IPS-20b (cell line): ENCODE measurements at regions not wholly inside any gene's neighbourhood (a gene's known extent, or its start where the extent isn't known, plus 50 kb on each side); places are given as distances from the start of the nearest gene placed in this dataset.
"Not testable (repeated sequence)": the region's sequence is repeated elsewhere in the genome, so short reads cannot be mapped to it uniquely, and the experiment has no call there.

ENCODE experiments used
- H3K27ac ChIP-seq: one replicate; pipeline ENCODE4 v1.5.1; 2013; ENCODE audit warnings: low read length
- H3K27me3 ChIP-seq: 2 replicates; pipeline ENCODE4 v1.6.1; 2013; ENCODE audit warnings: mild to moderate bottlenecking, low read length, inconsistent platforms; ENCODE audit not compliant: insufficient read depth
- H3K36me3 ChIP-seq: 2 replicates; pipeline ENCODE4 v1.6.1; 2013; ENCODE audit warnings: low read depth, mild to moderate bottlenecking, inconsistent platforms, low read length, moderate library complexity; ENCODE audit not compliant: insufficient read depth
- H3K4me1 ChIP-seq: 2 replicates; pipeline ENCODE4 v1.6.1; 2013; ENCODE audit warnings: mild to moderate bottlenecking, control low read depth, inconsistent platforms, low read length, moderate library complexity; ENCODE audit not compliant: insufficient read depth
- H3K4me3 ChIP-seq: 2 replicates; pipeline ENCODE4 v1.5.1; 2013; ENCODE audit warnings: mild to moderate bottlenecking, low read length, inconsistent platforms
- H3K9ac ChIP-seq: 2 replicates; pipeline ENCODE4 v1.6.1; 2013; ENCODE audit warnings: low read depth, mild to moderate bottlenecking, inconsistent platforms, low read length, moderate library complexity
- H3K9me3 ChIP-seq: 2 replicates; pipeline ENCODE4 v1.6.1; 2013; ENCODE audit warnings: mild to moderate bottlenecking, low read depth, low read length, inconsistent platforms; ENCODE audit not compliant: insufficient read depth

DNA sequence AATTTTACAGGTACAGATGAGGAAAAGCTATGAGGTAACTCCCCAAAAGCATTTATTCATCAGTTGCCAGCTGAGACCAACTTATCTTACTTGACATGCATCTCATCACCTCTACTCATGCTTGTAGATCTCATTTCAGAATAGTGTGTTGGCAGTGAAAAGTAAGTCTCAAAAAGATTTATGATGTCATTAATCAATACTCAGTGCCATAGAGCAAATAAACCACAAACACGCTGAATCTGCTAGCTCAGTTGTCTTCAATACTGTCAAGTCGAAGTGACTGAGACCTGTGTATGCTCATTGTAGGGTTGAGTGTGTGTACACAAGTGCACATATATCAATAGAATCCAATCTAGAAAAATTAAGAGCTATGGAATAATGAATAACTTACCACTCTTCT is 413.5 kb downstream of the CNTN3 start:
- Histone ChIP-seq H3K27ac (no peak overlapping the region), H3K4me1 (no peaks in the 10 kb centered on the region), H3K9ac (no peak overlapping the region), H3K27me3 (no peaks in the 10 kb centered on the region), H3K4me3 (no peak overlapping the region), H3K9me3 (peaks cover 9% of the 10 kb centered on the region; the same call in 1 of the 2 replicates), H3K36me3 (no peaks in the 10 kb centered on the region)

DNA sequence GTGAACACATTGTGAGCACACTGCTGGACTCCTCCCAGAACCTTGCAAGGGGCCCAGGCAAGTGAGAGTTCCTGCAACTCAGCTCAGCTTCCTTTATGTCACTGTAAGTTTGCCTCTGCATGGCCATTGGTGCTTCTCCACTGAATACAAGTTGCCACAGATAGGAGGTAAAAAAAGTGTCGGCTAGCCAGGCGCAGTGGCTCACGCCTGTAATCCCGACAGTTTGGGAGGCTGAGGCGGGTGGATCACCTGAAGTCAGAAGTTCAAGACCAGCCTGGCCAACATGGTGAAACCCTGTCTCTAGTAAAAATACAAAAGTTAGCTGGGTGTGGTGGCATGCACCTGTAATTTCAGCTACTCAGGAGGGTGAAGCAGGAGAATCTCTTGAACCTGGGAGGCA is 435.8 kb downstream of the CNTN3 start:
- not testable (repeated sequence) for H3K27ac ChIP-seq, H3K4me3 ChIP-seq, H3K27me3 ChIP-seq, H3K9ac ChIP-seq, H3K9me3 ChIP-seq, H3K4me1 ChIP-seq, H3K36me3 ChIP-seq

DNA sequence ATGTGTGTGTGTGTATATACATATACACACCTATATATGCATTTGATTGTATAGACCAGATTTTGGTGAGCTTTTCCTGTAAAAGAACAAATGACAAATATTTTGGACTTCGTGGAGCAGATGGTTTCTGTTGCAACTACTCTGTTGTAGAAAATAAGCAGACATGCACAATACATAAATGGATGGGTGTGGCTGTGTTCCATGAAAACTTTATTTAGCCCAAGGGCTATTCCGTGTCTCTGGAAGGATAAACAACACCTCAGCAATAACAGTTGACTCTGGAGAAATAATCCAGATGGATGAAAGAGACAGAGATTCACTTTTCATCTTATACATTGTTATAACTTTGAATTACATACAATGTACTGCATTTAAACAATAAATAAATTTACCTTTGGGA is 441.4 kb downstream of the CNTN3 start:
- Histone ChIP-seq H3K4me1 (no peaks in the 10 kb centered on the region), H3K27me3 (no peaks in the 10 kb centered on the region), H3K9me3 (no peaks in the 10 kb centered on the region), H3K27ac (no peak overlapping the region), H3K36me3 (no peaks in the 10 kb centered on the region), H3K9ac (no peak overlapping the region), H3K4me3 (no peak overlapping the region)

DNA sequence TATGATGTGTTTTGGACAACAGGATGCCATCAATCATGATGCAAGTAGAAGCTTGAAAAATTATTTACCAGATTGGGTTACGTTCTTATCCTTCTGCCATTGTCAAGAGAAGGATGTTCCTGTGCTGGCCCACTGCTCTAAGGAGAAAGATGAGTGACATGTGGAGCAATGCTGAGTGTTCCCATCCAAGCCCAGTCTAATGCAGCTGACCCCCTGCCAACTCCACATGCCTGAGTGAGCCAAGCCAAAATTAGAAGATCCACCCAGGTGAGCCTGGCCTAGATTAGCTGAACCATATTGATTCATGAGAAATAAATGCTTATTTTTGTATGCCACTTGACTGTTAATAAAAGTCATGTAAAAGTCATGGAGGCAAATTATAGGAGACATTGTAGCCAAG is 446.5 kb downstream of the CNTN3 start:
- Histone ChIP-seq H3K27me3 (no peaks in the 10 kb centered on the region), H3K9ac (no peak overlapping the region), H3K36me3 (no peaks in the 10 kb centered on the region), H3K9me3 (no peaks in the 10 kb centered on the region; the same call in none of the 2 replicates), H3K4me1 (no peaks in the 10 kb centered on the region), H3K4me3 (no peak overlapping the region), H3K27ac (no peak overlapping the region)

DNA sequence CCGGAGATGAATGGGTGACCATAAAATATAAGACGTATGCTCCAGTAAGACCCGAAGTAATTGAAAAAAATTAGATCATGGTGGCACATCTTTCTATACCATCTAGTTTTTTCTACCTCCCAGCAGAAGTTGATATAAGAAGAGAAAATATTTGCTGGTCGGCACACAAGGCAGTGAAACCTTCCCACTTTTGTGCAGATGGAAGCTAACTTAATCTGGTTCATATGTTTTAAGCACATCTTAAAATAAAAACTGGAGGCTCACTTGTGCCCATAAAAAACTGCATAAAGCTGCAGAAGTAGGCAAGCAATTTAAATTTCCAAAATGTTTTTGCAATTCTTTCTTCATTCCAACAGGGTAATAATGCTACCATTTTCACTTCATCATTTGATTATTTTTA is 449.2 kb downstream of the CNTN3 start:
- Histone ChIP-seq H3K27ac (no peak overlapping the region), H3K36me3 (no peaks in the 10 kb centered on the region), H3K4me1 (no peaks in the 10 kb centered on the region), H3K27me3 (no peaks in the 10 kb centered on the region), H3K4me3 (no peak overlapping the region), H3K9me3 (no peaks in the 10 kb centered on the region; the same call in none of the 2 replicates), H3K9ac (no peak overlapping the region)

DNA sequence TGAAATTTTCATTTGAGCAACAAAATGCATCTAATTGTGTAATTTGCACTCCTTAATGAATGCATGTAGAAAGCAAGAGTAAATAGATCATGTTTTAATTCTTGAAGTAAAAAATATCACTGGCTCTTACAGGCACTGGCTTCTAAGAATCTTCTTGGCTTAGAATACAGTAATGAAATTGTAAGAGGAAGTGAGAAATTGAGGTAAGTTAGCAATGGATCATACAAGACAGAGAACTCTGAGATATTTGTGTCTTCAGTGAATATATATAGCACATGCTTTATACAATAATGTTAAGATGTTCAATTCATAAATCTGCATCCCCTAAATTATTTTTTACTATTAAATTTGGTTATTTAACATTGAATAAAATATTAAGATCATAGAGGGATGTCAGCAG is 465.0 kb downstream of the CNTN3 start:
- H3K27me3 ChIP-seq: no peaks in the 10 kb centered on the region
- no peak overlapping the region for H3K27ac ChIP-seq
- no peak overlapping the region for H3K9ac ChIP-seq
- no peaks in the 10 kb centered on the region for H3K4me1 ChIP-seq
- no peaks in the 10 kb centered on the region for H3K9me3 ChIP-seq
- no peak overlapping the region for H3K4me3 ChIP-seq
- H3K36me3 ChIP-seq: no peaks in the 10 kb centered on the region

DNA sequence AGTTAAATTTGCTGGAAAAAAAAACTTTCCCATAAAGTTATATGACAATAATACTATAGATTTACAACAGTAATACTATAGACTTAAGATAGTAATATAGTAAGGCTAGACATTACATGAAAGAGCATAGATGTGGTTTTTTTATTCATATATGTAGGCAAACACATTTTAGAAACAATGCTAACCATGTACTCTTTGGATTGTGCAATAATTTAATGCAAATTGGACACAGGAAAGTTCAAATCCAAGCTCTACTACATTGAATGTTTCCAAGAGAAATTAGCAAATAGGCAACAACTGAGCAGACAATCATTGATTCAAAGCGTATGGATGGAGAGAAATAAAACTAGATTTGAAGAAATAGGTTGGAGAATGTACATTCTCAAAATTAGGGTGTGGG is 469.2 kb downstream of the CNTN3 start:
- Histone ChIP-seq H3K27me3 (no peaks in the 10 kb centered on the region), H3K4me3 (no peak overlapping the region), H3K27ac (no peak overlapping the region), H3K9me3 (no peaks in the 10 kb centered on the region), H3K4me1 (no peaks in the 10 kb centered on the region), H3K9ac (no peak overlapping the region), H3K36me3 (no peaks in the 10 kb centered on the region)

DNA sequence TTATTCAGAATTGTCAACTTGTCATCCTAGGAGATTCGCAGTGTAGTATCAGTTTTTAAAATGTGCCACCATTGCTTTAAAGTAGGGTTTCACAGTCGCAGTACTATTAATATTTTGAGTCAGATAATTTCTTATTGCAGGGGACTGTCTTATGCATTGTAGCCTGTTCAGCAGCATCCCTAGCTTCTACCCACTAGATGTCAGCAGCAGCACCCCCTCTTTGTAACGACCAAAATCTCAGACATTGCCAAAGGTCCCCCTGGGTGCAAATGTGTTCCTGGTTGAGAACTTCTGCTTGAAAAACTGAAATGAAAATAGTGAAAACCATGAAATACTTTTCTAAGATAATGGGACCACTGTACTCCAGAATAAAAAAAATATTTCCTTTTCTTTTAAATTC is 474.8 kb downstream of the CNTN3 start:
- H3K9me3 ChIP-seq: no peaks in the 10 kb centered on the region
- H3K27ac ChIP-seq: no peak overlapping the region
- H3K27me3 ChIP-seq: no peaks in the 10 kb centered on the region
- H3K36me3 ChIP-seq: no peaks in the 10 kb centered on the region
- H3K4me3 ChIP-seq: no peak overlapping the region
- no peaks in the 10 kb centered on the region for H3K4me1 ChIP-seq
- H3K9ac ChIP-seq: no peak overlapping the region

DNA sequence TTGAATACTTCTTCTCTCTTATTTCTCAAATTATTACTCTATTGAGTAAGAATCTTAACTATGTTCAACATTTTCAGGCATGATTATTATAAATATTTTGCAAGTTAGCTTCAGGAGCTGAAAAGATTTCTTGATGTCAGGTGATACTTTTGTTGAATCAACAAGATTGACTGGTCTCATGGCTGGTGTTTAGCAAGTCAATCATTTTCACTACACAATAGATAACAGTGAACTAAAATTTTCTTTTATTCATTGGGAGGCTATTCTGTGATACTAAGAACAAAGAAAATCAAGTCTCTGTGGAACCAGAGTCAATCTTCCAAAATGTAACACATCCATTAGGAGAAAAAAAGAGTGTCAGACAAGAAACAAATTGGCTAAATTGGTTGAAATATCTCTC is 476.7 kb downstream of the CNTN3 start:
- H3K27ac ChIP-seq: no peak overlapping the region
- H3K4me1 ChIP-seq: no peaks in the 10 kb centered on the region
- H3K9ac ChIP-seq: no peak overlapping the region
- no peaks in the 10 kb centered on the region for H3K9me3 ChIP-seq
- H3K36me3 ChIP-seq: no peaks in the 10 kb centered on the region
- H3K27me3 ChIP-seq: no peaks in the 10 kb centered on the region
- no peak overlapping the region for H3K4me3 ChIP-seq

DNA sequence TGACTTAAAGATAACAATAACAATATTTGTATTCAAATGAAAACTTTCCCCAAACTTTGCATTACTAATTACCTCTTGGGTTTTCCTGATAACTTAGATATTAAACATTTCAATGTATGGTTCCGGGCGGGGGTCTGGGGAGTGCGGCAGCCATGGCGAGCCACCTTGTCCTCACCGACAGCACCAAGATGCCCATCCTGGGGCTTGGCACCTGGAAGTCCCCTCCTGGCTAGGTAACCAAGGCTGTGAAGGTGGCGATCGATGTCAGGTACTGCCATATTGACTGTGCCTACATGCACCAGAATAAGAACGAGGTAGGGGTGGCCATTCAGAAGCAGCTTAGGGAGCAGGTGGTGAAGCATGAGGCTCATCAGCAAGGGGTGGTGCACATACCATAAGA is 478.7 kb downstream of the CNTN3 start:
- H3K27ac ChIP-seq: no peak overlapping the region
- no peaks in the 10 kb centered on the region for H3K9me3 ChIP-seq
- H3K9ac ChIP-seq: no peak overlapping the region
- H3K4me1 ChIP-seq: no peaks in the 10 kb centered on the region
- H3K27me3 ChIP-seq: no peaks in the 10 kb centered on the region
- no peak overlapping the region for H3K4me3 ChIP-seq
- no peaks in the 10 kb centered on the region for H3K36me3 ChIP-seq

DNA sequence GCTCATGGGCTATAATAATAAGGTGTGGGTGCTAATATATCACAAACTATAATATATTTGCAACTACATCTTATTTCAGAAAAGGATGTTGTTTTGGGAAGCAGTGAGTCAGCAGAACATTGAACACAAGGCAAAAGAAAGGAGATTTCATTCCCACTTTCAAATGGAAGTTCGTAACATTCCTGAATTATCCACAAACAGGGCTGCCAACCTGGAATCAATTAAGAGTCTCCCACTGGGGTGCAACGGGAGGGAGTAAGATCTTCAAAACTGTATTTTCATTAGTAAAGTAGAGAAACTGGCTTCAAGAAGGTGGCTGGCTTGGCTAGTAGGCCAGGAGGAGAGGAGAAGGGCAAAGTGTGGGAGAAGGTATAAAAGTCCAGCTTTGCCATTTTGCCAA is 479.6 kb downstream of the CNTN3 start:
- peaks cover 8% of the 10 kb centered on the region; the same call in 1 of the 2 replicates for H3K9me3 ChIP-seq
- no peak overlapping the region for H3K27ac ChIP-seq
- H3K9ac ChIP-seq: no peak overlapping the region
- H3K36me3 ChIP-seq: no peaks in the 10 kb centered on the region
- no peaks in the 10 kb centered on the region for H3K4me1 ChIP-seq
- no peaks in the 10 kb centered on the region for H3K27me3 ChIP-seq
- no peak overlapping the region for H3K4me3 ChIP-seq

DNA sequence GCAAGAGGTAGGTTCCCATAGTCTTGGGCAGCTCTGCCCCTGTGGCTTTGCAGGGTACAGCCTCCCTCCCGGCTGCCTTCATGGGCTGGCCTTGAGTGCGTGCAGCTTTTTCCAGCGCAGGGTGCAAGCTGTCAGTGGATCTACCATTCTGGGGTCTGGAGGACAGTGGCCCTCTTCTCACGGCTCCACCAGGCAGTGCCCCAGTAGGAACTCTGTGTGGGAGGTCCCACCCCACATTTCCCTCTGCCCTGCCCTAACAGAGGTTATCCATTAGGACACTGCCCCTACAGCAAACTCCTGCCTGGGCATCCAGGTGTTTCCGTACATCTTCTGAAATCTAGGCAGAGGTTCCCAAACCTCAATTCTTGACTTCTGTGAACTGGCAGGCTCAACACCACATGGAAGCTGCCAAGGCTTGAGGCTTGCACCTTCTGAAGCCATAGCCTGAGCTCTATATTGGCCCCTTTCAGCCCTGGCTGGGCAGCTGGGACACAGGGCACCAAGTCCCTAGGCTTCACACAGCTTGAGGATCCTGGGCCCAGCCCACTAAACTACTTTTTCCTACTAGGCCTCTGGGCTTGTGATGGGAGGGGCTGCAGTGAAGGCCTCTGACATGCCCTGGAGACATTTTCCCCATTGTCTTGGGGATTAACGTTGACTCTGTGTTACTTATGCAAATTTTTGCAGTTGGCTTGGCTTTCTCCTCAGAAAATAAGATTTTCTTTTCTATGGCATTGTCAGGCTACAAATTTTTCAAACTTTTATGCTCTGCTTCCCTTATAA is 482.7 kb downstream of the CNTN3 start:
- not testable (repeated sequence) for H3K4me1 ChIP-seq, H3K9me3 ChIP-seq, H3K4me3 ChIP-seq, H3K27ac ChIP-seq, H3K36me3 ChIP-seq, H3K27me3 ChIP-seq, H3K9ac ChIP-seq
